HG02763 (cell line): ENCODE measurements at regions not wholly inside any gene's neighbourhood (a gene's known extent, or its start where the extent isn't known, plus 50 kb on each side); places are given as distances from the start of the nearest gene placed in this dataset.
A peak's percentile ranks its signal among the peaks of the same experiment; 100 is the strongest.

ENCODE experiments used
- ATAC-seq: cut with Tn5 transposase; IDR thresholded peaks from one replicate; pipeline ENCODE4 v1.9.1; 2021; ENCODE audit warnings: mild to moderate bottlenecking, moderate library complexity; ENCODE audit not compliant: unreplicated experiment

DNA sequence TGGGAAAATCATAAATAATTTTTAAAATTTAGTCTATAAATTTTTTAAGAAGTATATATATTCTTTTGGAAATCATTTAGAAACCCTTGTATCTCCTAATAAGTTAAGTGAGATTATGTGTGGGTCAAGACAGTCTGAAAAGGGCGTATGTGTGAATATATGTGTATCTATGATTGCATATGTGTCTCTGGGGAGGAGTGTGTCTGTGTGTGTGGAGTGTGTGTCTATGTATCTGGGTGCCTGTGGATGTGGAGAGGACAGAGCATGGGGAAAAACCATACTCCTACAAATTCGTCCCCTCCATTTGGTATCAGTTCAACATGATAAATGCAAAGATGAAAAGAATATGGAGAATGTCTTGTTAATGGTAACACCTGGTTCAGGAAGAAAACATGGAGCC lies 342.0 kb upstream of the ACTBL2 start:
- no peak for ATAC-seq

DNA sequence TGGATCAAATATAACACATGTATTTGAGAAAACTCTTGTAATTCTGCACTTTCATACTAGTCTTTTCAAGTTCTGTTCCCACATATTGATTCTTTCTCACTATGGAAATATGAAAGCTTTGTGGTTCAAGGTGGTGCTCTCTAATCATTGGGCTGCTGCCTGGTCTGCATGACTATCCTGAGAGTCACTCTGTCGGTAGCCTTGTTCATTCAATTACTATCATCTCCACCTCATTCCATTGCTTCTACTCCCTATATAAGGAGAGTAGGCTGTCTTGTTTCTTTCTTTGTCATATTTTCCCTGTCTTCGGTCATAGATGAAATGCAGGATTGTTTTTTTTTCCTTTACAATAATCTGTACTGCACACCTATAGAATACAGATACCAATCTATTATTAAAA lies 341.4 kb upstream of the ACTBL2 start:
- ATAC-seq: no peak

DNA sequence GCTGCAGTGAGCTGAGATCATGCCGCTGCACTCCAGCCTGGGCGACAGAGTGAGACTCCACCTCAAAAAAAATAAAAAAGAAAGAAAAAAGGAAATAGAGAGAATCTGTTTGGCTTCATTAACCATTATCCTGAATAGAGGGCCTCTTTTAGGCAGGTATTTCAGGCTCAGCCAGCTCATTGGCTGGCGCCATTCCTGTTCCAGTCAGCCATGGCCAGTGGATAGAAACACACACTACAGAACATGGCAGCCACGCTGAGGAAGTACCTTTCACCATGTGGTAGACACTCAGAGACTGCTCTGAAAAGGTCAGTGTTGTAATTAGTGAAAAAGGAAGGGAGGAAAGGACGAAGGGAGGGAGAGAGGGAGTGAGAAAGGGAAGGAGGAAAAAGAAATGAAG lies 340.0 kb upstream of the ACTBL2 start:
- ATAC-seq: no peak

DNA sequence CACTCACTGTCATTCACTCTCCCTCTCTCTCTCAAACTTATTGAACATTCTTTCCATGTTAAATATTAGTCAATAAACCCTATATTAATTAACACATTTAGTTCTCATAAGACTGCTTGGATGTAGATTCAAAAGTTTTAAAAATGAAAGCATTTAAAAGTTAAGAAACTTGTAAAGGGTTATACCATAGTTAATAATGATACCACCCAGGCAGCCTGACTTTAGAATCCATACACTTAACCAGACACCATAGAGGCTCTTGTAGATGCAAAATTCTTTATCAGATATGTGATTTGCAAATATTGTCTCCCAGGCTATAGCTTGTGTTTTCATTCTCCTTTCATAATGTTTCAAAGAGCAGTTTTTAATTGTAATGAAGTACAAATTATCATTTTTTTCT lies 335.8 kb upstream of the ACTBL2 start:
- no peak for ATAC-seq

DNA sequence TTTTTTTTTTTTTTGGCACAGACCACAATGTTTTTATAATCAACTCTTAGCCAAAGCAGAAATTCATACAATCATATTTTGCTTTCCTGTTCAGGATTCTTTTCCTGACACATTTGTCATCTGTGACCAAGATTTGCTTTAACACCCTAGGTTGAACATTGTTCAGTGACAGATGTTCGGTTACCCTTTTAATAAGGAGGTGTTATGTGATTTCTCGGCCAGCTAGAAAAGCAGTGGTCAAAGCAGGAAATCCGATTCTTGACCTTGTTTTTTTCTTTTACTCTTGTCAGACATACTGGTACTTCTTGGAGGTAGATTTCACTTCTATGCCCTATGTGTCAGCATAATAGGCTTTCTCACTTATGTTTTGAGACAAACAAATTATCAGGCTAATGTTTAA lies 335.3 kb upstream of the ACTBL2 start:
- no peak for ATAC-seq

DNA sequence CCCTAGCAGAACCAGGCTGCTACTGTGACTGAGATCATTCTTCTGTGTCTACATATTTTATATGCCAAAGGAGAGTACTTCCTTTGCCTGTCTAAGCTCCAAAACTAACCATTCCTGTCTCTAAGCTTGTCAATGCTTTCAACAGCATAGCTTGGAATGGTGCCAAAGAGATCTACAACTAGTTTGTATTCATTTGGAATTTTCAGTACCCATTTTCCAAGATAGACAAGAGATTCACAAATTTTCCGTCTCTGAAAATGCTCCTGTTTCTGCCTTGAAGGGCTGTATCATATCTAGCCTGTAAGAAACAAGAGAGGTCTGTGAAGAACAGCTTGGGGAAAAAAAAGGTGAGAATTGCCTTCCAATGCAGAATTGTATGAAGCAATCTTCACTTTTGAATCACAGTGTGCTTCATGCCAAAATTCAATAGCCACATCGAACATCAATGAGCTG lies 334.4 kb upstream of the ACTBL2 start:
- ATAC-seq: no peak

DNA sequence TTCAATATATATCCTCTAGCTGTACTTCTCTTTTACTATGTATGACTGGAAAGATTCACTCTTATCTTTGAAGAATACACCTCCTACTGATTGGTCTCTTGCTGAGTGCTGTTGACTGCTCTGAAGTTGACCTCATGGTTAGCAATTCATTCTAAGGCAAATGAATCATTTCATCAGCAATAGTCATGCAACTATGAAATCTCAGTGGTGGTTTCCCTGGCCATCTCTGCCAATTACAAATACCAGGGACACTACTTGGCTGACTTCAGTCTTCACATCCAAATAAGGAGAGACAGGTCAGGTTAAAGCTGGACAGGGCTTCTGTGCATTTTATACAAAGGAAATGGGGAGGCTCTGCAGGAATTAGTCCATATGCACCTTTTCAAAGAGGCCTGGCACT lies 333.5 kb upstream of the ACTBL2 start:
- ATAC-seq: no peak

DNA sequence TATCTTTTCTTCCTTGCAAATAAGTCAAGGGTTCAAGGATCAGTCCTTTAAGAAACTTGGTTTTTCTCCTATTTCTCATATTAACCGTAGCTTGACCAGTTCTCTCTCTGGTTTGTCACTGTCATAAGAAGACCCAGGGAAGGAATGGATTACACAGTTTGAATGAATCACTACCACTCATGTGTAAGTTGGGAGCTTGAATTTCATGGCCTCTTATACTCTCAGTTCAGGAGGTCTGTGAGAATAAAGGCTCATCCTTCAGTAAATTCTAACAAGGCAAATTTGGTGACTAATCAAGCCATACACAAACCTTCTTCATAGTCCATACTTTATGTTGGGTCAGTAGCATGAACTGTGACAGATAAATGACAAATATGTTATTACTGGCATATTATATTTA lies 323.1 kb upstream of the ACTBL2 start:
- no peak for ATAC-seq

DNA sequence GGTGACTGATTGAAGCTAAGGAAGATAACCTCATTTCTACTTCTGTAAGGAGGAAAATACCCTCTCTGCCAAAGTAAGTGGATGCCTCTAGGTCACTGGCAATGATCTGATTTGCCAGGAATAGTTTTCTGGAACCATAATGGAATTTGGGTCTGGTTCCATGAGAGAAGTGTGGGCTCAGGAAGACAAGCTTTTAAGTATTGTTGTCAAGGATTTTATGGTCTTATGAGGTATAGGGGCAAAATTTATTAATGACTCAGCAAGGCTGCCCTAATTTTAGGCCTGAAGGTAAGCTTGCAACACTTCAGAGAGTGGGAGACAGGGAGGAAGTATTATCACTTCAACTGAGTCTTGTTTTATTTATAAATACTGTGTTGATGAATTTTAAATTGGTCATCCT lies 322.6 kb upstream of the ACTBL2 start:
- no peak for ATAC-seq

DNA sequence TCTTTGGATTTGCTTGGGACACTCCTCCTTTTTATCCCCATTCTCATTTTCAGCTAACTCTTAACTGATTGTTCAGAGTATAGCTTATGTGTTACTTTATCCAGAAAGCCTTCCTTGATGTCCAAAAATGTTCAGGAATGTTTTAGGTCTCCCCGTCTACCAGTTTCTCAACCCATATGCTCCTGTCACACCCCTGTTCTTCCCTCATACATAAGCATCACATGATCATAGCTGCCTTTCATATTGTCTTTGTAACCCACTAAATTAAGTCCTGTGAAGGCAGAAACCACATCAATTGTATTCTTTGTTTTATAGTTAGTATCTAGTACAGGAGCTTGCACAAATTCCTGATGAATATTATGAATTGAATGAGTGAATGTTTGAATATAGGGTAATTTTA lies 321.9 kb upstream of the ACTBL2 start:
- no peak for ATAC-seq

DNA sequence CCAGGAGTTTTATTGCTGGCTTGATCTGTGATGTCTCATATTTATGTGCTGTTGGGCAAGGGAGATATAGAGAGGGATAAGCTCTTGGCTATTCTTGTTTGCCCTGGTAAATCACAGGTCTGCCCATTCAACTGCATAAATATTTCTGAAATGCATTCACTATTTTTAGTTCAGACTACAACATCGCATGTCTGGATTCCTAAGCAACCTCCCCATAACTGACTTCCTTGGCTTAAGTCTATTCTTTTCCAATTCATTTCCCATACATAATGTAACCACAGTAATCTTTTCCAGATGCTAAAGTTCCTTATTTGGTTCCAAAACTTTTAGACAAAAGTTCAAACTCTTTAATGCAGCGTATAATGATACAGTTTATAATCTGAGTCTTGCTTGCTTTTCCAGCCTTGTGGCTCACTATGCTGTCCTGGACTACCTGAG lies 321.4 kb upstream of the ACTBL2 start:
- ATAC-seq: no peak

DNA sequence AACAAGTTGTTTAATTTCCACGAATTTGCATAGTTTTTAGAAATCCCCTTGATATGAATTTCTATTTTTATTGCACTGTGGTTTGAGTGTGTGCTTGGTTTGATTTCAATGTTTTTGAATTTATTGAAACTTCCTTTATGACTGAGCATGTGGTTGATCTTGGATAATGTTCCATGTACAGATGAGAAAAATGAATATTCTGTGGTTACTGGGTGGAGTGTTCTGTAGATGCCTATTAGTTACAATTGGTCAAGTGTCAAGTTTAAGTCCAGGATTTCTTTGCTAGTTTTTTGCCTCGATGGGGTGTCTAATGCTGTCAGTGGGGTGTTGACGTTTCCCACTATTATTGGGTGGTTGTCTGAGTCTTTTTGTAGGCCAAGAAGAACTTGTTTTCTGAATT lies 319.5 kb upstream of the ACTBL2 start:
- ATAC-seq: no peak

DNA sequence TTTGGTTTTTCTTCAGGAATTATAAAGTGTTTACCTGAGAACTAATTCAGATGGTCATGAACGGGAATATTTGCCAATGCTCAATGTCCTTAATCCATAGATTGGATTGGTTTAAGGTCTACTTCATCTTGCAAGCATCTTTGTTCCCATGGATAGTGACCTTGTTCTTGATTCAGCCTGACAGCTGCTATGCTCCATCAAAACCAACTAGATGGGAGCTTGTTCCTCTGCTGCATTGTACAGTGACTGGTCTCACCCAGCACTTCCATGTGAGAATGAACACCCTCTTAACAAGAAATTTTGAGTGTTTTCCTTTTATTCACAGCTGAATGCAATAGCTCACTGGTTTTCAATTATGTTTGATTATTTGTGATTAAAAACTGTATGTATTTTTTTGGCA lies 312.6 kb upstream of the ACTBL2 start:
- ATAC-seq: no peak

DNA sequence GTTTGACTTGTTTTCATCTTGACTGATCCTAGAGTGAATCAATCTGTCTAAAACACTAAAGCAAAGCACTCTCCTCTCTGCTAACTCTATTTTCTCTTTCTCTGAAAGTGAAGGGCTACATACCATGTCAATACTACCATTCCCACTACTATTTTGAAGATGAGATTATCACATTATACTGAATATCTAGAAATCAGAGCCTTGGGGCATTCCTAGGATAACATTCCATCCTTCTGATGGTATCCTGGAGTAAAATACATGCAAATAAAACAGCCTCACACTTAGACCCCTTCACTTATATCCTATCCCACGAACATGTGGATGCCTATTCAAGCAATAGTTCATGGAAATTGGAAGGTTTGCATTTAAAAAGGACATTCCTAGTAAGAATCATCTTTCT lies 309.3 kb upstream of the ACTBL2 start:
- no peak for ATAC-seq

DNA sequence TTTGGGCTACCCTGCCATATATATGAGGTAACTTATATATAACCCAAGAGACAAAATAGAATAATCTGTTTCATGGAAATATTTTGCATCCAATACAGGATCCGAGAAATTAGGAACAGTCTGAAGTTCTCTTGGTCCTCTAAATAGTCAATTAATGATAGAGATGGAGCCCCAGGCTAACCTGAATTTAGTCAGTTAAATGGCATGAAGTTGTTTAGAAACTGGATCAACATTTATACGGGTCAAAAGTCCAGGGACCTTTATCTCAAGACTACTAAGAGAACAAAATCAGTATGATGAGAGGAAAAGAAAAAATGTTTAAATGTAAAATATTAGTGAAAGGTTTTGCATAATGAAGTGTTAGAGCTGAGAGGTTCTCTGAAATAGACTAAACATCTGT lies 303.3 kb upstream of the ACTBL2 start:
- ATAC-seq: no peak

DNA sequence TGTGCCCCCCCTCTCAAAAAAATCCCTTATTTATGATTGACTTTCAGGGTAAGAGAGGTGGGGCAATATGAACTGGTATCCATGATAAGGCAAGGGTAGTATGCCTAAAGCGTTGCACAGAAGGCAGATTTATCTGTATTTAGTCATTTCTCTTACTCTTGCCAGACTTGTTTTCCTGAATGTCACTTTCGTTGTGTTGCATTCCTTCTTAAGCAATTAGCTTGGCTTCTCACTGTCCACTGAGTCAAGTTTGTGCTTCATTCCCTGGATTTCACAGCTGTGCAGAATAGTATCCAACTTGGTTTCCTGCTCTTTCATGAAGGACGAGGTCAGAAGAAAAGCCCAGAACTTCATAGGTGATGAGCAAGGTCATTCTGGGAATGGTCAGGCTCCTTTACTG lies 301.5 kb upstream of the ACTBL2 start:
- ATAC-seq: no peak

DNA sequence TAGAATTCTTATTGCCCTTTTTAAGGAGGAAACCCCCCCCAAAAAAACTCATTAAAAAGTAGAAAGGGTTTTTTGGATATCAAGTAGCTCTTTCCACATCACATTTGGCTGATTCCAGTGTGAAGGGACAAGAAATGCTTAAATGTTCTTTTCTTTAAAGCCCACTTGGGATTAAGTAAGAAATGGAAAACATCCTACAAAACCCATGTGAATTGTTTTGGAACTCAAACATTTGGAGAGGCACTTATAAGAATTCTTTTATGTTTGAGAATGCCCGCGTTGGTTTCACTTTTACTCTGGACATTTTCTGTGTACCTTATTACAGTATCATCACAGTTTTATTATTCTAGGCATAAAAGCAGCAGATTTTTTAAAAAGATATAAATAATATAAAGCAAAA lies 301.1 kb upstream of the ACTBL2 start:
- no peak for ATAC-seq

DNA sequence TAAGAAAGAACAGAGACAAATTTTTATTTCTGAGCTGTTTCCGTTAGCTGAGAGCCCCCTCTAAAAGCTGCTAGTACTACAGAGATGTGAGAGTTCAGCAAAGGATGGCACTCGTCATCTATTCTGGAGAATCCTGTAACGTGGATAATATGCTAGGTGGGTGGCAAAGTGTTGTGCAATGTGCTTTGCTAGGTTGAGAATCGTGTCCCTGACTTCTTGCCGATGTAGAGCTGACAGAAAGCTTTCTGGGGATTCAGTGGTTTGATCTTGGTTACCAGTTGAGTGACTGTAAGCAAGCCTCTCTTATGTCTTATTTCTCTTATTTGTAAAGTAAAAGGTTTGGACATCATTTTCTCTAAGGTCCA lies 298.3 kb upstream of the ACTBL2 start:
- ATAC-seq: no peak

DNA sequence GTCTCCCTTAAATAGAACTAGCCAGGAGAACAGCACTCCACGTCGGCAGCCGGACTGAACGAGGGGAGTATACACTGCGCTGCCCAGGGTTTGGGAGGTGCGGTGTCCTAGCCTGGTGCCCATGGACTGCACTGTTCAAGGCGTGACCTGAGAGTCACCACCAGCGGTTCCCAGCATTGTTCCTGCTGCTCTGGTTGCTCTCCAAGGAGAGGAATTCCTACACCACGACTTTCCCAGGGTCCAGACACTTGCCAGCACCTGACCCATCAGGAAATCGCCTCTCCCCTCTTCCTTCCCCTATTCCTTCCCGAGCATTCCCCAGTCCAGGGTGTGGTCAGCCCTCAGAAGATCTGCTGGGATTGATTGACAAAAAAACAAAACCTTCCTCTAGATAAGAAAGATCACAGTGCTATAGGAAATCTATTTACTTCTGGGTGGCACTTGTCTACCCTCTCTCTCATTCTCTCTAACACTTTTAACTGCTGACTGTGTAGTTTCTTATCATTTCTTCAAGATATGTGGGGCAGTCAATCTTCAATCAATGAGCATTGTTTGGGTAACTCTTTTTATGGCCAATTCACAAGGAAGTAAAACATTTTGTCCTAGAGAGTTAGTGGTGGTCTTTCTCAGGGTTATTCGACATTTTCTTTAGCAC lies 297.8 kb upstream of the ACTBL2 start:
- ATAC-seq: no peak

DNA sequence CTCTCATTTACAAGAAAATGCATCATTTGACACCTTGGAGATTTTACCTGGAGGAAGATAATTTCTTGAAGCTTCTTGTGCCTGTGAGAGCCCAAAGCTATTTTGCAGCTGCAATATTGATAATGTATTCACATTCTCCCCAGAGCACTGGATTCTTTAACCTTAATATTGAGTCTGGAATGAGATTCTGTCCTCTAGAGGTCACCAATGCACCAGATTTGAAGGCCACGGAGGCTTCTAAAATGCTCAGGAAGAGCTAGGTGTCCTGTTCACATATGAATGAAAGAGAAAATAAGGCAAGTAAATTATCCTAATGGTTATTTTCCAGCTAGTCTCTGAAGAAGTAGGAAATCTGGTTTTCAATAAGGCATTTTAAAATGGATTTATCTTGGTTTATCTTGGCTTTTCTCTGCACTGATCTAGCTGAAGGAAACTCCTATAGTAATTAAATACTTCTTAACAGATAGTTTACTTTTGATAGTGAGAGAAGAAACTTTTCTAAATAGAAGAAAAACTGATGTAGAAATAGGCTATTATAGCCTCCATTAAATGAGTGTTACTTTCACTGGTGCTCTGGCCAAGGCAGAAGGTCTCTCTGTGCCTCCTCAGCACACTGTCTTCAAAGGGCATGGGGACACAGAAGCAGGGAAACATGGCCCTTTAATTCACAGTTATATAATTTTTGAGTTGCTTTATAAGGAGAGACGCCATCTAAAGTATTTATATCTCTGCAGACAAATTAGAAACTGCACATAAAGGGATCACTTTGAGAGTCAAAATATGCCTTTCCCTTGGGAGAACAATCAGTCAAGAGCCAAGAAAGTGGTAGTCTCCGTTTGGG lies 297.0 kb upstream of the ACTBL2 start:
- peak; percentile 61 for ATAC-seq

DNA sequence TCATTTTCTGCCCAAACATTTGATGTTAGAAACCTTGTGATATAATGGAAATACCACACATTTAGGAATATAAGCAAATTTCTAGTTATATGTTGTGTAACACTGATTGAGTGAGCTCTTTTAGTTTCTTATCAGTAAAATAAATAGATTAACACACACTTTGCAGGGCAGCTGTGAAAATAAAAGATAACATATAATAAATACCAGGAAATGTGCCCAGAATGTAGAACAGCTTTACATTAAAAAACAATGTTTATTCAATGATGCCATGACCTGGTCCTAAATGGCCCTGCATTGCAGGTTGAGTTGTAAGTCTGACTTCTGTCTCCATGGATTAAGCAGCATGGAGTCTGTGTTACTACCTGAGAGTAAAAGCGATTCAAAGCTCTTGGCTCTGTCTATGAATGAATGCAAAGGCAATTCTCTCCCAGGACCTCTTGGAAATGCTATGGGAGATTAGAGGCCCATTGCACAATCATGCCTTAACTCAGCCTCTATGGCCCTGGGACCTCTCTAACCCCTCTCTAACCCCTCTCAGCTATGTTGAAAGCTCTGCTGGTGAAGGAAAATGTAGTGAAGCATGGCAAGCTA lies 296.0 kb upstream of the ACTBL2 start:
- ATAC-seq: no peak

DNA sequence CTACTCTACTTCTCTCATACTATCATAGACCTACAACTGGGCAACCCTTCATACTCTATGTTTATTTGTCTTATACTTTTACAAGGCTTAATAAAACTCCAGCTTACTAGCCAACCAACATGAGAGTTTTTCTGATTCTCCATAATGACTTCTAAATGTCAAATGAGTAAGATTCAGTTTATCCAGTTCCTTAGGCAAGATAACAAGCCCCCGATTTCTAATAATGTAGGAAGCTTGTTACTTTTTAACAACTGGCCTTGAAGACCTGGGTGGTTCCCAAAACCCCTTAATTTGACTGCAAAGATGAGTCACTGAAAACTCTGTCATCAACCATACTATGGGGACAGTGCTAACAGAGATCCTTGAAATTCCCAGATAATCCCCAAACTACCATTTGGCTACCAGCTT lies 294.6 kb upstream of the ACTBL2 start:
- no peak for ATAC-seq
